ENCODE measurements at regions not wholly inside any gene's neighbourhood (a gene's known extent, or its start where the extent isn't known, plus 50 kb on each side); places are given as distances from the start of the nearest gene placed in this dataset.

GRCh38 chr10:64476506-64476905 is 955.3 kb downstream of the REEP3 start:
- Histone ChIP-seq H3K4me3 (no peak overlapping the region), H3K4me1 (no peaks in the 10 kb centered on the region), H3K27me3 (no peaks in the 10 kb centered on the region), H3K27ac (no peak overlapping the region), H3K9me3 (no peaks in the 10 kb centered on the region), H3K36me3 (replicated peaks in 1 of 2; ENCODE audit: insufficient read depth in 1 of 2, low read depth in 2 of 2) (no peaks in the 10 kb centered on the region)
- ATAC-seq (no peak), DNase-seq (no peak)
- intact Hi-C loops (cut with DNase I), result no loop called here
- TF ChIP-seq CTCF (IDR thresholded peaks at IDR 0.05) (no peak), POLR2A (IDR thresholded peaks at IDR 0.05) (no peak)

DNA sequence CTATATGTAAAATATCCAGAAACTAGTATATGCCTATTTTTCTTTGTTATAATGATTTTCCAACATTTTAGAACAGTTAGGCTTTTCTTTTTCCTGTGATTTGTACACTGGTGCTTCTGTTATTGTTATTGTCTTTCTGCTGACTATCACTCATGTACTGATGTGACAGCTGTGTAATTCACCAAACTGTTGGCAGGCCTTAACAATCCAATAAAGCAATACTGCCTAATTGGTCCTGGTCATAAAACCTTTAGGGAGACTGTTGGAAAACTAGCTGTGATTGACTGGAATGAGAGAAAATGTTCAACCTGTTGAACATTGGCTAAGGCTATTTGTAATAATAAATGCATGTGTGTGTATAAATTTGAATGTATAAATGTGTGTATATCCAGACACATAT is 956.6 kb downstream of the REEP3 start:
- intact Hi-C loops (cut with DNase I), result no loop called here

DNA sequence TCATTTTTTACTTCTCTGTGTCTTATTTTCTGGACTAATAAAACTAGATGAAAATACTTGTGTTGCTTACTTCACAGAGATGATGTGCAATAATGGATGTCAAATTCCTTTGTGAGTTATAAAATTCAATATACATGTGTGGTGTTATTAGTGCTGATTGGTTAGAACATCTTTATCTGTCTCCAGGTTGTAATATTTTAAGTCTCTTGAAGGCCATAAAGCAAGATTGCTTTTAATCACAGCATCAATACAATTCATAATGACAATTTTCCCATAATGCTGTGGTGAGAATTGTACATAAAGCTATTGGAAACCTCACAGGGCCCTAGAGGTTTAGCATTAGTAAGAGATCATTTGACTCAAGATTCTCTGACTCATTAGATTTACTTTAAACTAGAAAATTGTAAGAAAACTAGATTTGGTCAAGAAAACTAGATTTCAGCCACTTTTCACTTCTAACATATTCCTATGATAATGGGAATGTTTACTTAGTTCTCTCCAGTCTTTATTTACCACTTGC is 963.7 kb downstream of the REEP3 start:
- Histone ChIP-seq H3K27me3 (no peaks in the 10 kb centered on the region), H3K4me3 (no peak overlapping the region), H3K9me3 (no peaks in the 10 kb centered on the region), H3K4me1 (no peaks in the 10 kb centered on the region), H3K27ac (no peak overlapping the region), H3K36me3 (replicated peaks in 1 of 2; ENCODE audit: insufficient read depth in 1 of 2, low read depth in 2 of 2) (no peaks in the 10 kb centered on the region)
- intact Hi-C loops (cut with DNase I), result no loop called here
- ATAC-seq, result no peak
- no peak for DNase-seq
- TF ChIP-seq POLR2A (IDR thresholded peaks at IDR 0.05), result no peak
- TF ChIP-seq CTCF (IDR thresholded peaks at IDR 0.05), result no peak

More for the DNA sequence above, 956.6 kb downstream of the REEP3 start:
- no peak for DNase-seq
- H3K27ac ChIP-seq, result no peak overlapping the region
- H3K4me3 ChIP-seq, result no peak overlapping the region
- no peak for TF ChIP-seq CTCF (IDR thresholded peaks at IDR 0.05)
- no peak for TF ChIP-seq POLR2A (IDR thresholded peaks at IDR 0.05)
- no peaks in the 10 kb centered on the region for H3K9me3 ChIP-seq
- H3K4me1 ChIP-seq, result no peaks in the 10 kb centered on the region
- ATAC-seq, result no peak
- no peaks in the 10 kb centered on the region for H3K36me3 ChIP-seq (replicated peaks in 1 of 2; ENCODE audit: insufficient read depth in 1 of 2, low read depth in 2 of 2)
- H3K27me3 ChIP-seq, result no peaks in the 10 kb centered on the region

- no peaks in the 10 kb centered on the region for H3K36me3 ChIP-seq (replicated peaks in 1 of 2; ENCODE audit: insufficient read depth in 1 of 2, low read depth in 2 of 2)
- no peak overlapping the region for H3K4me3 ChIP-seq
- H3K27me3 ChIP-seq, result no peaks in the 10 kb centered on the region
- WGBS, 2 donors, result 47 to 52% methylated on average over 2 of the region's 2 CpGs
- TF ChIP-seq POLR2A (IDR thresholded peaks at IDR 0.05) (no peak), CTCF (IDR thresholded peaks at IDR 0.05) (no peak)
- no peak overlapping the region for H3K27ac ChIP-seq
- H3K4me1 ChIP-seq, result no peaks in the 10 kb centered on the region
- intact Hi-C loops (cut with DNase I), result no loop called here
- no peak for ATAC-seq
- H3K9me3 ChIP-seq, result no peaks in the 10 kb centered on the region
- no peak for DNase-seq
Observed at GRCh38 chr10:64486149-64486548, 964.9 kb downstream of the REEP3 start.

GRCh38 chr10:64486901-64487300 is 965.7 kb downstream of the REEP3 start:
- Histone ChIP-seq H3K4me3 (no peak overlapping the region), H3K36me3 (replicated peaks in 1 of 2; ENCODE audit: insufficient read depth in 1 of 2, low read depth in 2 of 2) (no peaks in the 10 kb centered on the region), H3K27me3 (no peaks in the 10 kb centered on the region), H3K27ac (no peak overlapping the region), H3K4me1 (no peaks in the 10 kb centered on the region), H3K9me3 (no peaks in the 10 kb centered on the region)
- DNase-seq, result no peak
- ATAC-seq, result no peak
- intact Hi-C loops (cut with DNase I), result no loop called here
- TF ChIP-seq POLR2A (IDR thresholded peaks at IDR 0.05) (no peak), CTCF (IDR thresholded peaks at IDR 0.05) (no peak)

Measured in body of pancreas (tissue), 4 donors.